Colonic mucosa (tissue), 4 donors: ENCODE measurements at regions not wholly inside any gene's neighbourhood (a gene's known extent, or its start where the extent isn't known, plus 50 kb on each side); places are given as distances from the start of the nearest gene placed in this dataset.

Source experiments
- DNase-seq: peaks from one replicate; pipeline ENCODE4 v3.0.0-alpha.2; 2020
- H3K27ac ChIP-seq: fragments of 200-600 bp; one replicate; pipeline ENCODE4 v1.8.0; 2021
- H3K27me3 ChIP-seq: fragments of 200-600 bp; one replicate; pipeline ENCODE4 v1.8.0; 2021
- H3K36me3 ChIP-seq: fragments of 200-600 bp; one replicate; pipeline ENCODE4 v1.8.0; 2021
- H3K4me1 ChIP-seq: fragments of 200-600 bp; one replicate; pipeline ENCODE4 v1.8.0; 2021; ENCODE audit warnings: mild to moderate bottlenecking
- H3K4me3 ChIP-seq: fragments of 200-600 bp; one replicate; pipeline ENCODE4 v1.8.0; 2021
- H3K9ac ChIP-seq, 2 donors: one replicate each; pipeline ENCODE4 v1.7.0; 2013; ENCODE audit warnings: control low read depth in 2 of 2, low read depth in 2 of 2, low read length in 2 of 2
- H3K9me3 ChIP-seq: fragments of 200-600 bp; one replicate; pipeline ENCODE4 v1.8.0; 2021
- intact Hi-C: fragments of 100-400 bp; cut with DNase I; formaldehyde crosslinking; loops from one replicate; pipeline ENCODE4 v1.14.1; 2022
- TF ChIP-seq, protein P1 (sequence below): fragments of 200-600 bp; IDR thresholded peaks from one replicate; pipeline ENCODE4 v1.8.0; 2022; ENCODE audit warnings: antibody characterized with exemption, mild to moderate bottlenecking
- donor health status: healthy.
- donor health status: DM: no; HTN: no; CAD: no.
- donor health status: DM: no; HTN: no; CAD: no.

- H3K27me3 ChIP-seq: no peaks in the 10 kb centered on the region
- H3K4me3 ChIP-seq: no peak overlapping the region
- no peaks in the 10 kb centered on the region for H3K9me3 ChIP-seq
- TF ChIP-seq, protein P1, sequence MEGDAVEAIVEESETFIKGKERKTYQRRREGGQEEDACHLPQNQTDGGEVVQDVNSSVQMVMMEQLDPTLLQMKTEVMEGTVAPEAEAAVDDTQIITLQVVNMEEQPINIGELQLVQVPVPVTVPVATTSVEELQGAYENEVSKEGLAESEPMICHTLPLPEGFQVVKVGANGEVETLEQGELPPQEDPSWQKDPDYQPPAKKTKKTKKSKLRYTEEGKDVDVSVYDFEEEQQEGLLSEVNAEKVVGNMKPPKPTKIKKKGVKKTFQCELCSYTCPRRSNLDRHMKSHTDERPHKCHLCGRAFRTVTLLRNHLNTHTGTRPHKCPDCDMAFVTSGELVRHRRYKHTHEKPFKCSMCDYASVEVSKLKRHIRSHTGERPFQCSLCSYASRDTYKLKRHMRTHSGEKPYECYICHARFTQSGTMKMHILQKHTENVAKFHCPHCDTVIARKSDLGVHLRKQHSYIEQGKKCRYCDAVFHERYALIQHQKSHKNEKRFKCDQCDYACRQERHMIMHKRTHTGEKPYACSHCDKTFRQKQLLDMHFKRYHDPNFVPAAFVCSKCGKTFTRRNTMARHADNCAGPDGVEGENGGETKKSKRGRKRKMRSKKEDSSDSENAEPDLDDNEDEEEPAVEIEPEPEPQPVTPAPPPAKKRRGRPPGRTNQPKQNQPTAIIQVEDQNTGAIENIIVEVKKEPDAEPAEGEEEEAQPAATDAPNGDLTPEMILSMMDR: peak; percentile 94
- intact Hi-C loops: loop anchor here (5.0 kb wide), 2 partner anchors 97 to 182 kb away; no protein-coding TSS in a partner anchor
- no peaks in the 10 kb centered on the region for H3K4me1 ChIP-seq
- H3K36me3 ChIP-seq: no peaks in the 10 kb centered on the region
- H3K9ac ChIP-seq: no peak overlapping the region
- H3K27ac ChIP-seq: peak overlapping the region; percentile 13
- DNase-seq: peak; percentile 90
Measured at GRCh38 chr2:176454893-176455815, 185.9 kb downstream of the MTX2 start.

DNA sequence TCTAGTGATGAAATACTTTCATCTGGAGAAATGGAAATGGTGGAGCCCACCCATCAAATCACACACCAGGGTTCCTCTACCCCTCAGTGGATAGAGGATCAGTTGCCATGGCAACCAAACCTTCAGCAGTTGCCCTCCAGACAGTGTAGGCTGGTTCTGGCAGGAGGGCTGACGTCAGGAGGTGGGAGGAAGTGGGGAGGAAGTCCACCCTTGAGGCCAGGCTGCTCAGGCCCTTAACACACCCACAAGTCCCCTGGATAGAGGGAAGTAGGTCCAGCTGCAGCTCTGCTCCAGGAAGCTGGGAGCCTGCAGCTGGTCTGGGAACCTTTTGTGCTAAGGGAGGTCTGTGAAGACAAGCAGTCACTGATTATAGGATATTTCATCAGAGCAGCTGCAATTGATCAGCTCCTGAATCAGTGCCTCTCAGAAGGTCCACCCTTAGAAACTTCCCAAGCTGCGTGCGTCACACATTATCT lies 186.6 kb downstream of the MTX2 start:
- H3K4me1 ChIP-seq: no peaks in the 10 kb centered on the region
- no peaks in the 10 kb centered on the region for H3K9me3 ChIP-seq
- H3K27ac ChIP-seq: peak overlapping the region; percentile 13
- H3K4me3 ChIP-seq: no peak overlapping the region
- TF ChIP-seq, protein P1: no peak
- peak; percentile 23 for DNase-seq
- no peak overlapping the region for H3K9ac ChIP-seq
- intact Hi-C loops: loop anchor here (5.0 kb wide), 2 partner anchors 96 to 181 kb away; no protein-coding TSS in a partner anchor
- no peaks in the 10 kb centered on the region for H3K36me3 ChIP-seq
- H3K27me3 ChIP-seq: no peaks in the 10 kb centered on the region

DNA sequence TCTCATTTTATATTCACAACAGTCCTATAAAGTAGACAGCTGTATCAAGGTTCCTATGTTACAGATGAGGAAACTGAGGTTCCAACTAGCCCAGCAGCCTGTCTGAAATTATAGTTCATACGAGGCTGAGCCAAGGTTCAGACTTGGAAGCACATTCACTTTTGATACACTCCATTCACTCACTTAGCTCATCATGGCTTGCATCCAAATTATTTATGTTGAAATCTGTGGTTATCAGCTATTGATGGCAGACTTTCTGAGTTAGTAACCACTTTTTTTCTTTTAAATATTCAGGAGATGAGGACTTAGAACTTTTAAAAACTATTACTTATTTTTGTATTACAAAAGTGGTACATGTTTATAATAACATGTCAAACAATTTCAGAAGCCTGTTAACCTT lies 188.2 kb downstream of the MTX2 start:
- intact Hi-C loops: loop anchor here (5.0 kb wide), 2 partner anchors 95 to 180 kb away; no protein-coding TSS in a partner anchor
- H3K4me1 ChIP-seq: no peaks in the 10 kb centered on the region
- TF ChIP-seq, protein P1: no peak
- no peak overlapping the region for H3K27ac ChIP-seq
- H3K36me3 ChIP-seq: no peaks in the 10 kb centered on the region
- no peak overlapping the region for H3K4me3 ChIP-seq
- H3K27me3 ChIP-seq: no peaks in the 10 kb centered on the region
- no peaks in the 10 kb centered on the region for H3K9me3 ChIP-seq
- no peak for DNase-seq
- H3K9ac ChIP-seq: no peak overlapping the region

GRCh38 chr2:176461098-176461808 lies 192.0 kb downstream of the MTX2 start:
- no peaks in the 10 kb centered on the region for H3K9me3 ChIP-seq
- H3K4me1 ChIP-seq: no peaks in the 10 kb centered on the region
- H3K27ac ChIP-seq: no peak overlapping the region
- H3K4me3 ChIP-seq: no peak overlapping the region
- no peaks in the 10 kb centered on the region for H3K36me3 ChIP-seq
- DNase-seq: no peak
- no peak overlapping the region for H3K9ac ChIP-seq
- intact Hi-C loops: no loop called here
- H3K27me3 ChIP-seq: no peaks in the 10 kb centered on the region
- TF ChIP-seq, protein P1: no peak

GRCh38 chr2:176461809-176462670 lies 192.8 kb downstream of the MTX2 start:
- Histone ChIP-seq H3K4me1 (no peaks in the 10 kb centered on the region), H3K36me3 (no peaks in the 10 kb centered on the region), H3K9ac (no peak overlapping the region), H3K9me3 (no peaks in the 10 kb centered on the region), H3K27ac (no peak overlapping the region), H3K4me3 (no peak overlapping the region), H3K27me3 (no peaks in the 10 kb centered on the region)
- DNase-seq: no peak
- TF ChIP-seq, protein P1: no peak
- intact Hi-C loops: no loop called here
